ENCODE measurements at regions not wholly inside any gene's neighbourhood (a gene's known extent, or its start where the extent isn't known, plus 50 kb on each side); places are given as distances from the start of the nearest gene placed in this dataset.
"Not testable (repeated sequence)": the region's sequence is repeated elsewhere in the genome, so short reads cannot be mapped to it uniquely, and the experiment has no call there.

GRCh38 chr6:163863565-163863964, 449.0 kb downstream of the QKI start:
- H3K9me3 ChIP-seq (ENCODE audit: insufficient read depth, low read length), result no peaks in the 10 kb centered on the region
- no peak overlapping the region for H3K4me3 ChIP-seq (ENCODE audit: low read length)
- no peaks in the 10 kb centered on the region for H3K4me1 ChIP-seq (ENCODE audit: low read length)
- no peaks in the 10 kb centered on the region for H4K20me1 ChIP-seq (ENCODE audit: insufficient read depth, low read length)
- no peaks in the 10 kb centered on the region for H3K27me3 ChIP-seq (ENCODE audit: low read depth, low read length)
- no peak overlapping the region for H3K4me2 ChIP-seq (ENCODE audit: low read length)
- no peak for TF ChIP-seq EZH2phosphoT487 (IDR thresholded peaks at IDR 0.05; ENCODE audit: low read depth)
- no peak for TF ChIP-seq CTCF (IDR thresholded peaks at IDR 0.05; ENCODE audit: low read depth, low read length)
- H3K27ac ChIP-seq (ENCODE audit: low read length), result no peak overlapping the region
- no peak overlapping the region for H2AFZ ChIP-seq (ENCODE audit: low read depth, low read length)
- H3K79me2 ChIP-seq (ENCODE audit: low read length), result no peaks in the 10 kb centered on the region
- no peaks in the 10 kb centered on the region for H3K36me3 ChIP-seq (replicated peaks; ENCODE audit: low read depth, low read length)
- no peak overlapping the region for H3K9ac ChIP-seq (ENCODE audit: low read length)

DNA sequence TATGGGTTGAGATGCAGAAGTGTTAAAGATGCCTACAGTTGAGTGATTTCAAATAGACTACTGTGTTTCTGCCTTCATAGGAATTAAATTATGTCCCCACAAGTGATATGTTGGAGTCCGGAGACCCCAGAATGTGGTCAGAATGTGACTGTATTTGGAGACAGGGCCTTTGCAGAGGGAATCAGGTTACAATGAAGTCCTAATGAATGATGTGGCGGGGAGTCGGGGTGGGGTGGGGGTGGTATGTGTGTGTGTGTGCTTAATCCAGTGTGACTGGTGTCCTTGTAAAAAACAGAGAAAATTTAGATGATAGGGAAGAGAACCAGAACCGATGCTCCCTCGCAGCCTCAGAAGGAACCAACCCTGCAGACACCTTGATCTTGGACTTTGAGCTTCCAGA, 448.2 kb downstream of the QKI start:
- no peaks in the 10 kb centered on the region for H3K27me3 ChIP-seq (ENCODE audit: low read depth, low read length)

GRCh38 chr6:163861627-163862026, 447.1 kb downstream of the QKI start:
- no peaks in the 10 kb centered on the region for H3K36me3 ChIP-seq (replicated peaks; ENCODE audit: low read depth, low read length)
- no peaks in the 10 kb centered on the region for H4K20me1 ChIP-seq (ENCODE audit: insufficient read depth, low read length)
- H3K4me1 ChIP-seq (ENCODE audit: low read length), result no peaks in the 10 kb centered on the region
- H3K27ac ChIP-seq (ENCODE audit: low read length), result no peak overlapping the region
- no peaks in the 10 kb centered on the region for H3K9me3 ChIP-seq (ENCODE audit: insufficient read depth, low read length)
- H3K79me2 ChIP-seq (ENCODE audit: low read length), result no peaks in the 10 kb centered on the region
- no peaks in the 10 kb centered on the region for H3K27me3 ChIP-seq (ENCODE audit: low read depth, low read length)
- no peak overlapping the region for H3K4me3 ChIP-seq (ENCODE audit: low read length)
- TF ChIP-seq CTCF (IDR thresholded peaks at IDR 0.05; ENCODE audit: low read depth, low read length), result no peak
- TF ChIP-seq EZH2phosphoT487 (IDR thresholded peaks at IDR 0.05; ENCODE audit: low read depth), result no peak
- H2AFZ ChIP-seq (ENCODE audit: low read depth, low read length), result no peak overlapping the region
- no peak overlapping the region for H3K4me2 ChIP-seq (ENCODE audit: low read length)
- no peak overlapping the region for H3K9ac ChIP-seq (ENCODE audit: low read length)

More for the DNA sequence above, 448.2 kb downstream of the QKI start:
- H3K36me3 ChIP-seq (replicated peaks; ENCODE audit: low read depth, low read length), result no peaks in the 10 kb centered on the region
- H3K4me1 ChIP-seq (ENCODE audit: low read length), result no peaks in the 10 kb centered on the region
- H3K9ac ChIP-seq (ENCODE audit: low read length), result no peak overlapping the region
- H3K4me2 ChIP-seq (ENCODE audit: low read length), result no peak overlapping the region
- H2AFZ ChIP-seq (ENCODE audit: low read depth, low read length), result no peak overlapping the region
- no peaks in the 10 kb centered on the region for H4K20me1 ChIP-seq (ENCODE audit: insufficient read depth, low read length)
- no peak overlapping the region for H3K4me3 ChIP-seq (ENCODE audit: low read length)
- TF ChIP-seq CTCF (IDR thresholded peaks at IDR 0.05; ENCODE audit: low read depth, low read length), result no peak
- TF ChIP-seq EZH2phosphoT487 (IDR thresholded peaks at IDR 0.05; ENCODE audit: low read depth), result no peak
- H3K27ac ChIP-seq (ENCODE audit: low read length), result no peak overlapping the region
- H3K79me2 ChIP-seq (ENCODE audit: low read length), result no peaks in the 10 kb centered on the region
- no peaks in the 10 kb centered on the region for H3K9me3 ChIP-seq (ENCODE audit: insufficient read depth, low read length)

DNA sequence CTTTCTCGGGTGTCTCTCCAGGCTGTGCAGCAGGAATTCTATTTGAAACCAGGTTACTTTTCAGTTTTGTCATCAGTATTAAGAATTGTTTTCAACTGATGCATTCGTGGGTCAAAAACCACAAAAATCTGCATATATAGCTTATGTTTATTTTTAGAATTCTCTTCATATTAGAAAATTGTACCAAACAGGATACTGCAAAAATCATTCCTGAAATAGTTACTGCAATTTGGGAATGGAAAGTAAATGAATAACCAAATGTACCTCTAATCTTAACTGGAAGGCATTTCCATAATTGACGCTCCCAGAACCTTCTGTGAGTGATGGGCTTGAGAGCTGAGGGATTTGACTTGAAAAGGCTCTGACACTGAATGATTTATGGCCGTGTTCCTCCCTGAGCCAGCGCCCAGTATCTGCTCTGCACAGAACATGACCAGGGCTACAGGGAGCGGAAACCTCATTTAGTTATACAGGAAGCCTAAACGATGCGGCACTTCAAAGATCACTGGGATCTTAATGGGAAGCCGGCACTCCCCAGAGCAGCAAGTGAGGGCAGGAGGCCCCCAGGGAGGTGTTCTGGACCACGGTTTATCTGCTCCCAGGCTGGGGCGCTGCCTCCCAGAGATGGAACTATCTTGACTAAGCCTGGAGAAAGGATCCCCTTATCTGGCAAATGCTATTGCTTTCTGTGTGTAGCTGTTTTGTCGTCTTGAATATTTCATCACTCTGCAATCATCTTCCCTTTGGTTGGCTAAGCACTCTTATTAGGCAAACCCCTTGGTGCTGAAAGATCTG, 446.0 kb downstream of the QKI start:
- no peaks in the 10 kb centered on the region for H4K20me1 ChIP-seq (ENCODE audit: insufficient read depth, low read length)
- no peaks in the 10 kb centered on the region for H3K4me1 ChIP-seq (ENCODE audit: low read length)
- H3K9me3 ChIP-seq (ENCODE audit: insufficient read depth, low read length), result no peaks in the 10 kb centered on the region
- no peak overlapping the region for H2AFZ ChIP-seq (ENCODE audit: low read depth, low read length)
- no peaks in the 10 kb centered on the region for H3K36me3 ChIP-seq (replicated peaks; ENCODE audit: low read depth, low read length)
- no peaks in the 10 kb centered on the region for H3K79me2 ChIP-seq (ENCODE audit: low read length)
- H3K9ac ChIP-seq (ENCODE audit: low read length), result no peak overlapping the region
- H3K27ac ChIP-seq (ENCODE audit: low read length), result no peak overlapping the region
- no peaks in the 10 kb centered on the region for H3K27me3 ChIP-seq (ENCODE audit: low read depth, low read length)
- TF ChIP-seq CTCF (IDR thresholded peaks at IDR 0.05; ENCODE audit: low read depth, low read length) (no peak), EZH2phosphoT487 (IDR thresholded peaks at IDR 0.05; ENCODE audit: low read depth) (no peak)
- H3K4me3 ChIP-seq (ENCODE audit: low read length), result no peak overlapping the region
- no peak overlapping the region for H3K4me2 ChIP-seq (ENCODE audit: low read length)

GRCh38 chr6:163858870-163859269, 444.4 kb downstream of the QKI start:
- not testable (repeated sequence) for H3K9me3 ChIP-seq (ENCODE audit: insufficient read depth, low read length); H3K4me1 ChIP-seq (ENCODE audit: low read length); H3K27me3 ChIP-seq (ENCODE audit: low read depth, low read length); H3K36me3 ChIP-seq (replicated peaks; ENCODE audit: low read depth, low read length); H3K4me2 ChIP-seq (ENCODE audit: low read length); H3K9ac ChIP-seq (ENCODE audit: low read length); H3K79me2 ChIP-seq (ENCODE audit: low read length); H3K27ac ChIP-seq (ENCODE audit: low read length); H3K4me3 ChIP-seq (ENCODE audit: low read length); H2AFZ ChIP-seq (ENCODE audit: low read depth, low read length); H4K20me1 ChIP-seq (ENCODE audit: insufficient read depth, low read length)
